ENCODE measurements at regions not wholly inside any gene's neighbourhood (a gene's known extent, or its start where the extent isn't known, plus 50 kb on each side); places are given as distances from the start of the nearest gene placed in this dataset.

DNA sequence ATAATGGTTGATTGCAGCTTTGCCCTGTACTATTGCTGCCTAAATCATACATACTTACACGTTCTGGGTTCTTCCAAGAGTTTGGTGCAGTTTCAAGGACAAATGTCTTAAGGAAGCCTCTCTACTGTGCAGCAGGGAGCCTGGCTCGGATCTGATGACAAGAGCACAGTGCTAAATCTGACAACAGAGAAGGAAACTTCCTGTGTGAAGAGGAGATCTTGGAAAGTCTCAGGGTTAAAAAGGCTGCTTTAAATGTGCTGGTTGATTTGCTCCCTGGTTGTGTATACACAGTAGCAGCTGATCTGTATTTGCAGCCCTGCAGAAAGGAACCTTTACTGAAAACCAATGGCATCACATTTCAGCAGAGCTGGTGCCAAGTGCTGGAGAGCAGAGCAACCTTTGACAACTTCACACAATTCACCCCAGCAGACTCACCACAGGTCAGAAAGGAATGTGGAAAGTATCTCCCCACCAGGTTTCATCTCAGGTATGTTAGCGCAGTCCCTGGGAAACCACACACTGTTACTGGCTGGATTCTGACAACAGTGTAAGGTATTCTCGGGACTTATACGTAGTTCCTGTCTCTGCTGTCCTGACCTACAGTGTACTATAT, 355.0 kb upstream of the ESRRG start:
- Histone ChIP-seq H3K27ac (no peak overlapping the region), H3K9me3 (no peaks in the 10 kb centered on the region), H3K27me3 (no peaks in the 10 kb centered on the region), H3K4me3 (no peak overlapping the region), H3K36me3 (no peaks in the 10 kb centered on the region), H3K4me1 (no peaks in the 10 kb centered on the region)
- DNase-seq (peak in 1 of 3 donors; percentile 59), ATAC-seq (peak in 1 of 4 donors; percentile 42)
- TF ChIP-seq POLR2A (IDR thresholded peaks at IDR 0.05) = no peak
- no peak for TF ChIP-seq CTCF (IDR thresholded peaks at IDR 0.05)
- intact Hi-C loops (cut with DNase I) = no loop called here
- 20% methylated on average over 5 of the region's 5 CpGs for WGBS (ENCODE audit: insufficient coverage, low coverage, low lambda C conversion rate, missing lambda C conversion rate)

- DNase-seq = no peak
- no peak overlapping the region for H3K4me3 ChIP-seq
- H3K9me3 ChIP-seq = no peaks in the 10 kb centered on the region
- TF ChIP-seq CTCF (IDR thresholded peaks at IDR 0.05) = no peak
- WGBS (ENCODE audit: insufficient coverage, low coverage, low lambda C conversion rate, missing lambda C conversion rate) = 37% methylated on average over 3 of the region's 3 CpGs
- no peaks in the 10 kb centered on the region for H3K4me1 ChIP-seq
- no peaks in the 10 kb centered on the region for H3K36me3 ChIP-seq
- no peak overlapping the region for H3K27ac ChIP-seq
- intact Hi-C loops (cut with DNase I) = no loop called here
- no peak for ATAC-seq
- no peaks in the 10 kb centered on the region for H3K27me3 ChIP-seq
Observed at GRCh38 chr1:217077426-217077825, 354.2 kb upstream of the ESRRG start.

DNA sequence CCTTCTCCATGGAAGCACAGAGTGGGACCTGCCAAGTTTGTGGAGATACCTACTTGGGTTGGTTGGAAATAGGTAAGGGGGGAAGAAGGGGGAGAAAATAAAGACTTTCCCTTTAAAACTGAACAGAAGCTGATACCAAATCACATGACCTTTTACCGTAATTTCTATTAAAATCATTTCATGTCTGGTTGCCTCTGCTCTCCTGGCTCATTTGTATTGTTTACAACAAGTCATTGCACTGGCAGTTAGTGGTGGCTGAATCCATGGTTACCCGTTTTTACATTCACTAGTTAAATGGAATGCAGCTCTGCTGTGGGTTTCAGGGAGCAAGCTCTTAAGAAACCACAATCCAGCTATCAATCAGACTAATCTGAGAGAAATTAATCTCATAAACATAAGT, 353.7 kb upstream of the ESRRG start:
- DNase-seq (no peak), ATAC-seq (no peak)
- Histone ChIP-seq H3K4me1 (no peaks in the 10 kb centered on the region), H3K4me3 (no peak overlapping the region), H3K27ac (no peak overlapping the region), H3K27me3 (no peaks in the 10 kb centered on the region), H3K36me3 (no peaks in the 10 kb centered on the region), H3K9me3 (no peaks in the 10 kb centered on the region)
- 19% methylated on average over 2 of the region's 2 CpGs for WGBS (ENCODE audit: insufficient coverage, low coverage, low lambda C conversion rate, missing lambda C conversion rate)
- intact Hi-C loops (cut with DNase I) = no loop called here
- TF ChIP-seq POLR2A (IDR thresholded peaks at IDR 0.05) = no peak
- no peak for TF ChIP-seq CTCF (IDR thresholded peaks at IDR 0.05)

DNA sequence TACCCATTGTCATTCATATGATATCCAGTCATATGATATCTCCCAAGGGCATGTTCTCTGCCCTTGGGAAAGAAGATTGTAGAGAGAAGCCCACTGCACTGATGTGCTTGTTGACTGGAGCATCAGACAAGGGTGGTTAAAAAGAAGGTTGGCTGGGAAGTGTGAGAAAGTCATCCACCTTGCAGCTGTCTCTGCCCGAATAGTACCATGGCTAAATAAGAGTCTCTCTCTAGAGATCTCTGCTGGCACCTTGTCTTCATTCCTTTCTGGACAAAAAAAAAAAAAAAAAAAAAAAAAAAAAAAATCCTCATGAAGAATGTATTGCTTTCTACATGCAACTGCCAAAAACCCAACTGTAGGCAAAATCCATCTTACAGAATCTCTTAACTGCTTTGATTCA, 349.7 kb upstream of the ESRRG start:
- no peaks in the 10 kb centered on the region for H3K36me3 ChIP-seq
- TF ChIP-seq POLR2A (IDR thresholded peaks at IDR 0.05) (no peak), CTCF (IDR thresholded peaks at IDR 0.05) (no peak)
- 25% methylated on average over 1 of the region's 1 CpG for WGBS (ENCODE audit: insufficient coverage, low coverage, low lambda C conversion rate, missing lambda C conversion rate)
- no peak overlapping the region for H3K4me3 ChIP-seq
- no peaks in the 10 kb centered on the region for H3K27me3 ChIP-seq
- H3K27ac ChIP-seq = no peak overlapping the region
- H3K4me1 ChIP-seq = no peaks in the 10 kb centered on the region
- H3K9me3 ChIP-seq = no peaks in the 10 kb centered on the region
- intact Hi-C loops (cut with DNase I) = no loop called here
- DNase-seq (no peak), ATAC-seq (no peak)

GRCh38 chr1:217067642-217068041, 344.4 kb upstream of the ESRRG start:
- WGBS (ENCODE audit: insufficient coverage, low coverage, low lambda C conversion rate, missing lambda C conversion rate) = 67% methylated on average over 1 of the region's 1 CpG
- H3K27ac ChIP-seq = no peak overlapping the region

More at GRCh38 chr1:217067642-217068041, 344.4 kb upstream of the ESRRG start:
- Histone ChIP-seq H3K36me3 (no peaks in the 10 kb centered on the region), H3K4me3 (no peak overlapping the region), H3K27me3 (no peaks in the 10 kb centered on the region), H3K4me1 (no peaks in the 10 kb centered on the region), H3K9me3 (no peaks in the 10 kb centered on the region)
- DNase-seq (no peak), ATAC-seq (no peak)
- TF ChIP-seq POLR2A (IDR thresholded peaks at IDR 0.05) = no peak
- no peak for TF ChIP-seq CTCF (IDR thresholded peaks at IDR 0.05)
- intact Hi-C loops (cut with DNase I) = no loop called here
